ENCODE measurements at regions not wholly inside any gene's neighbourhood (a gene's known extent, or its start where the extent isn't known, plus 50 kb on each side); places are given as distances from the start of the nearest gene placed in this dataset.
A peak's percentile ranks its signal among the peaks of the same experiment; 100 is the strongest.

GRCh38 chr3:107062787-107063186, 314.5 kb upstream of the CCDC54 start:
- WGBS, 2 donors, result 78 to 81% methylated on average over 2 of the region's 2 CpGs
- intact Hi-C loops (cut with DNase I; ENCODE audit: low total_unique reads), result no loop called here
- TF ChIP-seq POLR2A (IDR thresholded peaks at IDR 0.05), result no peak
- TF ChIP-seq, protein P1, sequence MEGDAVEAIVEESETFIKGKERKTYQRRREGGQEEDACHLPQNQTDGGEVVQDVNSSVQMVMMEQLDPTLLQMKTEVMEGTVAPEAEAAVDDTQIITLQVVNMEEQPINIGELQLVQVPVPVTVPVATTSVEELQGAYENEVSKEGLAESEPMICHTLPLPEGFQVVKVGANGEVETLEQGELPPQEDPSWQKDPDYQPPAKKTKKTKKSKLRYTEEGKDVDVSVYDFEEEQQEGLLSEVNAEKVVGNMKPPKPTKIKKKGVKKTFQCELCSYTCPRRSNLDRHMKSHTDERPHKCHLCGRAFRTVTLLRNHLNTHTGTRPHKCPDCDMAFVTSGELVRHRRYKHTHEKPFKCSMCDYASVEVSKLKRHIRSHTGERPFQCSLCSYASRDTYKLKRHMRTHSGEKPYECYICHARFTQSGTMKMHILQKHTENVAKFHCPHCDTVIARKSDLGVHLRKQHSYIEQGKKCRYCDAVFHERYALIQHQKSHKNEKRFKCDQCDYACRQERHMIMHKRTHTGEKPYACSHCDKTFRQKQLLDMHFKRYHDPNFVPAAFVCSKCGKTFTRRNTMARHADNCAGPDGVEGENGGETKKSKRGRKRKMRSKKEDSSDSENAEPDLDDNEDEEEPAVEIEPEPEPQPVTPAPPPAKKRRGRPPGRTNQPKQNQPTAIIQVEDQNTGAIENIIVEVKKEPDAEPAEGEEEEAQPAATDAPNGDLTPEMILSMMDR (IDR thresholded peaks at IDR 0.05), result no peak
- H3K4me3 ChIP-seq (ENCODE audit: low read depth, poor library complexity, severe bottlenecking), result no peak overlapping the region
- DNase-seq (ENCODE audit: low spot score in 2 of 2), result no peak

DNA sequence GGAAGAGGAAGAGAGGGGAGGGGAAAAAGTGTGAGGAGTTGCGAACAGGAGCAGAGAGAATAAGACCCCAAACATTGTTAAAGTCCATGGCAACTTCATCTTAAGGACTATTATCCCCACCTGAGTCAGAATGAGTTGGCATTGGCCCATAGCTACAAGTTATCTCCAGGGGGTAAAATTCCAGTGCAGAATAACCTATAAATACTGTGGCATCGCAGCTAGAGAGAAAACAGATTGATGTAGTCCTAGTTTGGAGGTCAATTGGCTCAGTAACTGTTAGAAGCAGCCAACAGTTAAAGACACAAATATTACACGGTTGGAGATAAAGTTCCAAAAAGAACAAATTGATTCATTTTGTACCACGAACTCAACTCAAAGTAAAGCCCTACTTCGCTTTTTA, 313.9 kb upstream of the CCDC54 start:
- H3K4me3 ChIP-seq (ENCODE audit: low read depth, poor library complexity, severe bottlenecking), result no peak overlapping the region
- TF ChIP-seq, protein P1 (IDR thresholded peaks at IDR 0.05), result no peak
- no peak for TF ChIP-seq POLR2A (IDR thresholded peaks at IDR 0.05)
- intact Hi-C loops (cut with DNase I; ENCODE audit: low total_unique reads), result no loop called here
- no peak for DNase-seq (ENCODE audit: low spot score in 2 of 2)
- 53 to 70% methylated on average over 5 of the region's 5 CpGs for WGBS, 2 donors

DNA sequence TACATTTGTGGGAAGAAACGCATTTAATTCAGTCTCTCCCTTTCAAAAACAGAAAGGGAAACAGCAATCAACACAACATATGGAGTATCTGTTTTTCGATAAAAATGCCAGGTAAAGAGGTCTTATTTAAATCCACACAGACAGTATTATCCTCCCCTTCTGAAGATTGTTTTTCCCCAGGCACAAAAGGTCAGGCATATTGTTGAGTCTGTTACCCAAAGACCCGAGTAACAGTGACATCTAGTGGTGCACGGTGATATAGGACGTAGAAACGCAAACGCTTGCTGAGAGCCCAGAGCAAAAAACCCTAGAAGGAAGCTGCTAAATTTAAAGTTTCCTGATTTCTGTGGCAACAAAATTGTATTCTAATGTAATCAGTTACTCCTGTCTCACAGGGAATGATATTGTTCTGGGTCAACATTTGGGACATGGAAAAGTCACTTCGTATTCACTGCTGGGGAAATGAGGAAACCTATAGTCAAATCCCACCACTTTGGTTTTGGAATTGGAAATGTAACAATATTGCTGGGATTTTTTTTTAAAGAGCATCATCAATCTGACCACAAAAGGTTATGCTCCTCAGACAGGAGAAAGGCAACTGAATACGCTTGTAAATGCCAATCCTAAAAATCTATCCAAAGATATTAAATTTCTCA, 312.7 kb upstream of the CCDC54 start:
- H3K4me3 ChIP-seq (ENCODE audit: low read depth, poor library complexity, severe bottlenecking), result no peak overlapping the region
- TF ChIP-seq, protein P1 (IDR thresholded peaks at IDR 0.05), result no peak
- TF ChIP-seq POLR2A (IDR thresholded peaks at IDR 0.05), result no peak
- DNase-seq (ENCODE audit: low spot score in 2 of 2), result peak; percentile 69 to 85
- 22 to 23% methylated on average over 9 of the region's 9 CpGs for WGBS, 2 donors
- intact Hi-C loops (cut with DNase I; ENCODE audit: low total_unique reads), result no loop called here

GRCh38 chr3:107065094-107065861, 312.0 kb upstream of the CCDC54 start:
- TF ChIP-seq, protein P1 (IDR thresholded peaks at IDR 0.05), result no peak
- TF ChIP-seq POLR2A (IDR thresholded peaks at IDR 0.05), result no peak
- intact Hi-C loops (cut with DNase I; ENCODE audit: low total_unique reads), result no loop called here
- no peak overlapping the region for H3K4me3 ChIP-seq (ENCODE audit: low read depth, poor library complexity, severe bottlenecking)
- WGBS, 2 donors, result 22 to 30% methylated on average over 13 of the region's 13 CpGs
- peak in 1 of 2 donors; percentile 84 for DNase-seq (ENCODE audit: low spot score in 2 of 2)

DNA sequence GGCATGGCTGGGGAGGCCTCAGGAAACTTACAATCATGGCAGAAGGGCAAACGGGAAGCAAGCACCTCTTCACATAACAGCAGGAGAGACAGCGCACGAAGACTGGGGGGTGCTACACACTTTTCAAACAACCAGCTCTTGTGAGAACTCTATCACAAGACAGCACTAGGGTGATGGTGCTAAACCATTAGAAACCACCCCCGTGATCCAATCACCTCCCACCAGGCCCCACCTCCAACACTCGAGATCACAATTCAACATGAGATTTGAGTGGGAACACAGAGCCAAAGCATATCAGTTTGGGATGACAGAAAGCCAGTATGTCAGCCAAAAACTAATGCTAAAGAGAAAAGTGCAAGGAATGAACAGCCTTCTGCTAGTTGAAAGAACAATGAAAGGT, 309.8 kb upstream of the CCDC54 start:
- intact Hi-C loops (cut with DNase I; ENCODE audit: low total_unique reads), result no loop called here

More for the DNA sequence above, 309.8 kb upstream of the CCDC54 start:
- TF ChIP-seq, protein P1 (IDR thresholded peaks at IDR 0.05), result no peak
- TF ChIP-seq POLR2A (IDR thresholded peaks at IDR 0.05), result no peak
- 83 to 87% methylated on average over 5 of the region's 5 CpGs for WGBS, 2 donors
- DNase-seq (ENCODE audit: low spot score in 2 of 2), result no peak
- H3K4me3 ChIP-seq (ENCODE audit: low read depth, poor library complexity, severe bottlenecking), result no peak overlapping the region
